ENCODE measurements at regions not wholly inside any gene's neighbourhood (a gene's known extent, or its start where the extent isn't known, plus 50 kb on each side); places are given as distances from the start of the nearest gene placed in this dataset.

- TF ChIP-seq POLR2A (IDR thresholded peaks at IDR 0.05; ENCODE audit: low read depth, low read length): no peak
- TF ChIP-seq TAF1 (IDR thresholded peaks at IDR 0.05; ENCODE audit: borderline replicate concordance, low read depth, low read length): no peak
These were observed 416.3 kb upstream of the USP24 start for GRCh38 chr1:55631509-55631908.
